HK-2 (cell line): ENCODE measurements at regions not wholly inside any gene's neighbourhood (a gene's known extent, or its start where the extent isn't known, plus 50 kb on each side); places are given as distances from the start of the nearest gene placed in this dataset.

Source experiments
- DNase-seq: peaks from one replicate; pipeline ENCODE4 v3.0.0-alpha.2; 2018; ENCODE audit not compliant: unreplicated experiment

- DNase-seq = peak; percentile 3
Measured at GRCh38 chr13:73708393-73708985, 425.7 kb downstream of the KLF12 start.

- DNase-seq = no peak
Measured at GRCh38 chr13:73704587-73704986, 429.6 kb downstream of the KLF12 start.

GRCh38 chr13:73703606-73704005, 430.6 kb downstream of the KLF12 start:
- no peak for DNase-seq

- DNase-seq = no peak
Measured at GRCh38 chr13:73702419-73703071, 431.7 kb downstream of the KLF12 start.

- no peak for DNase-seq
Measured at GRCh38 chr13:73701160-73701559, 433.0 kb downstream of the KLF12 start.

- no peak for DNase-seq
Measured at GRCh38 chr13:73698859-73699258, 435.3 kb downstream of the KLF12 start.

- no peak for DNase-seq
Measured at GRCh38 chr13:73697166-73697565, 437.0 kb downstream of the KLF12 start.

- DNase-seq = no peak
Measured at GRCh38 chr13:73696713-73697112, 437.5 kb downstream of the KLF12 start.

GRCh38 chr13:73696271-73696670, 437.9 kb downstream of the KLF12 start:
- DNase-seq = no peak

GRCh38 chr13:73695325-73695724, 438.9 kb downstream of the KLF12 start:
- DNase-seq = no peak

GRCh38 chr13:73693215-73693614, 441.0 kb downstream of the KLF12 start:
- no peak for DNase-seq

- no peak for DNase-seq
Measured at GRCh38 chr13:73691891-73692290, 442.3 kb downstream of the KLF12 start.

GRCh38 chr13:73687929-73688328, 446.3 kb downstream of the KLF12 start:
- no peak for DNase-seq

GRCh38 chr13:73687087-73687486, 447.1 kb downstream of the KLF12 start:
- DNase-seq = no peak

- DNase-seq = no peak
Measured at GRCh38 chr13:73684750-73685149, 449.5 kb downstream of the KLF12 start.

- no peak for DNase-seq
Measured at GRCh38 chr13:73684286-73684685, 449.9 kb downstream of the KLF12 start.

- no peak for DNase-seq
Measured at GRCh38 chr13:73683746-73684145, 450.5 kb downstream of the KLF12 start.

- DNase-seq = no peak
Measured at GRCh38 chr13:73681779-73682178, 452.4 kb downstream of the KLF12 start.

GRCh38 chr13:73681015-73681414, 453.2 kb downstream of the KLF12 start:
- no peak for DNase-seq

GRCh38 chr13:73677048-73677601, 457.1 kb downstream of the KLF12 start:
- DNase-seq = no peak

- no peak for DNase-seq
Measured at GRCh38 chr13:73676550-73677047, 457.6 kb downstream of the KLF12 start.

GRCh38 chr13:73675821-73676220, 458.4 kb downstream of the KLF12 start:
- DNase-seq = no peak

GRCh38 chr13:73674570-73674969, 459.6 kb downstream of the KLF12 start:
- DNase-seq = no peak
